ENCODE measurements at regions not wholly inside any gene's neighbourhood (a gene's known extent, or its start where the extent isn't known, plus 50 kb on each side); places are given as distances from the start of the nearest gene placed in this dataset.
A peak's percentile ranks its signal among the peaks of the same experiment; 100 is the strongest.

- no peak for ATAC-seq (ENCODE audit: low read depth)
- no peak overlapping the region for H2BK15ac ChIP-seq (ENCODE audit: low read depth, low read length)
- H2AFZ ChIP-seq (replicated peaks; ENCODE audit: low read length, poor library complexity), result no peak overlapping the region
- H3K56ac ChIP-seq (ENCODE audit: extremely low read depth, insufficient read depth, low read length), result no peak overlapping the region
- no peak overlapping the region for H3K23ac ChIP-seq (ENCODE audit: low read depth, low read length)
- intact Hi-C loops (cut with micrococcal nuclease), result no loop called here
- no TSS peak for BruUV-seq (replicated peaks)
- no peak overlapping the region for H3K4me2 ChIP-seq (ENCODE audit: low read depth, low read length)
- WGBS, 2 experiments (ENCODE audit: extremely low coverage in 2 of 2, insufficient read length in 1 of 2), result no CpG with 5 or more reads among the region's 2 CpGs
- in situ Hi-C loops (cut with MboI; ENCODE audit: low sequenced_read_pairs), result no loop called here
- H3K4me3 ChIP-seq (ENCODE audit: insufficient read depth, low read depth, low read length), result no peak overlapping the region
- H4K5ac ChIP-seq (ENCODE audit: low read depth, low read length), result no peak overlapping the region
- H4K20me1 ChIP-seq (ENCODE audit: insufficient read depth, low read length), result no peaks in the 10 kb centered on the region
- no peak overlapping the region for H2AK5ac ChIP-seq (ENCODE audit: low read depth, low read length)
- no peak overlapping the region for H3K9ac ChIP-seq (ENCODE audit: low read depth, low read length)
- H4K91ac ChIP-seq (ENCODE audit: insufficient read depth, low read depth, low read length), result no peak overlapping the region
- H4K8ac ChIP-seq (ENCODE audit: low read depth in 2 of 2, low read length in 2 of 2), result no peak overlapping the region
- POLR2A ChIA-PET (ENCODE audit: unreplicated experiment), result interaction anchor here (0.6 kb wide), 1 partner anchor 1287 kb away, joined by 3 read pairs; no protein-coding TSS in a partner anchor
- no peak for TF ChIP-seq ELK1 (IDR thresholded peaks at IDR 0.05; ENCODE audit: borderline replicate concordance, low read depth, low read length)
- TF ChIP-seq MAFK (IDR thresholded peaks at IDR 0.05; ENCODE audit: low read depth, low read length), result peak; percentile 62
- H2BK5ac ChIP-seq (ENCODE audit: low read depth, low read length, poor library complexity, severe bottlenecking), result no peak overlapping the region
- no peak overlapping the region for H3K18ac ChIP-seq (ENCODE audit: low read depth, low read length)
- no peak for DNase-seq
- H3K14ac ChIP-seq (replicated peaks; ENCODE audit: low read depth, low read length), result no peak overlapping the region
- H3K9me3 ChIP-seq (ENCODE audit: control insufficient read depth, insufficient read depth, low read length), result no peaks in the 10 kb centered on the region; the same call in 1 of the 2 replicates
- dilution Hi-C loops (cut with HindIII; ENCODE audit: low sequenced_read_pairs, unreplicated experiment), result no loop called here
- H2BK20ac ChIP-seq (ENCODE audit: low read depth, low read length), result no peak overlapping the region
- H3K9me1 ChIP-seq (ENCODE audit: insufficient read depth, low read length), result no peaks in the 10 kb centered on the region
- no peak overlapping the region for H3K4ac ChIP-seq (ENCODE audit: low read depth, low read length)
- H3K27me3 ChIP-seq (ENCODE audit: control insufficient read depth, insufficient read depth, low read length), result no peaks in the 10 kb centered on the region
- no peaks in the 10 kb centered on the region for H3K79me1 ChIP-seq (ENCODE audit: low read depth in 1 of 2, low read length in 2 of 2)
- CTCF ChIA-PET, result interaction anchor here (0.6 kb wide), 1 partner anchor 55 kb away, joined by 12 read pairs; no protein-coding TSS in a partner anchor
- H3K36me3 ChIP-seq (ENCODE audit: control insufficient read depth, insufficient read depth, low read length), result no peaks in the 10 kb centered on the region
- H3K4me1 ChIP-seq (ENCODE audit: control insufficient read depth, insufficient read depth, low read length), result no peaks in the 10 kb centered on the region
- no peak overlapping the region for H2BK120ac ChIP-seq (ENCODE audit: low read depth, low read length)
- no peak overlapping the region for H3K27ac ChIP-seq (ENCODE audit: insufficient read depth, low read length)
- H2AK9ac ChIP-seq (replicated peaks; ENCODE audit: low read depth, low read length, poor library complexity), result no peak overlapping the region
Observed at GRCh38 chr16:73447846-73448245, 399.9 kb upstream of the ZFHX3 start.
